Pancreas (tissue), 10 donors: ENCODE measurements at regions not wholly inside any gene's neighbourhood (a gene's known extent, or its start where the extent isn't known, plus 50 kb on each side); places are given as distances from the start of the nearest gene placed in this dataset.

Source experiments
- ATAC-seq, 4 donors: fragments of 200-7000 bp; cut with Tn5 transposase; one replicate each; pipeline versions ENCODE4 v1.8.0 to v1.9.1; 2020; ENCODE audit warnings: mild to moderate bottlenecking in 4 of 4, moderate library complexity in 4 of 4
- DNase-seq, 6 donors: peaks; one replicate each; pipeline ENCODE4 v3.0.0-alpha.2; 2020
- FAIRE-seq: peaks from 2 replicates; lab custom pipeline; 2012; peaks lifted over from hg19 to GRCh38; lab: Jason Lieb, UNC
- H3K27ac ChIP-seq, 4 donors: fragments of 200-600 bp; sonication (generic); 1 replicate in 3 of 4; 2 replicates in 1 of 4; pipeline versions ENCODE4 v1.5.0 to v1.8.0; 2020
- H3K27me3 ChIP-seq, 4 donors: fragments of 200-600 bp; one replicate each; pipeline ENCODE4 v1.8.0; 2021
- H3K36me3 ChIP-seq, 3 donors: fragments of 200-600 bp; sonication (generic) in 1 of 3; one replicate each; pipeline versions ENCODE4 v1.5.0 to v1.8.0; 2020 to 2021
- H3K4me1 ChIP-seq, 3 donors: fragments of 200-600 bp; one replicate each; pipeline ENCODE4 v1.8.0; 2021
- H3K4me3 ChIP-seq, 4 donors: fragments of 200-600 bp; sonication (generic) in 2 of 4; one replicate each; pipeline versions ENCODE4 v1.5.0 to v1.8.0; 2020 to 2021
- H3K9me3 ChIP-seq, 4 donors: fragments of 200-600 bp; one replicate each; pipeline ENCODE4 v1.8.0; 2021
- WGBS, 2 donors: extraction: QIAGEN DNeasy Blood & Tissue Kit; methylation state at CpG; one replicate each; pipeline ENCODE4 v1.1.7; 2013; 5-methylcytosine and 5-hydroxymethylcytosine counted together
- intact Hi-C, 3 donors: fragments of 100-400 bp; cut with DNase I; formaldehyde crosslinking; loops; one replicate each; pipeline versions ENCODE4 v1.11.1 to v1.14.2; 2022
- TF ChIP-seq, protein P1 (sequence below), 4 donors: fragments of 200-600 bp; sonication (generic) in 3 of 4; IDR thresholded peaks; one replicate each; pipeline versions ENCODE4 v1.5.0 to v1.8.0; 2021; ENCODE audit warnings: antibody characterized with exemption in 4 of 4
- donor health status: healthy with polysubstance abuse.
- donor health status: DM: no; HTN: no; CAD: no; lungs with moderate emphysema.
- donor health status: DM: no; HTN: no; CAD: no.
- donor health status: control.
- donor health status: control.
- donor health status: Bipolar disorder and iron deficiency.
- donor health status: DM: yes; HTN: yes; CAD: no.
- donor health status: DM: no; HTN: no; CAD: no.
- donor health status: DM: no; HTN: no; CAD: no.
- donor health status: DM: yes; HTN: yes; CAD: no.

DNA sequence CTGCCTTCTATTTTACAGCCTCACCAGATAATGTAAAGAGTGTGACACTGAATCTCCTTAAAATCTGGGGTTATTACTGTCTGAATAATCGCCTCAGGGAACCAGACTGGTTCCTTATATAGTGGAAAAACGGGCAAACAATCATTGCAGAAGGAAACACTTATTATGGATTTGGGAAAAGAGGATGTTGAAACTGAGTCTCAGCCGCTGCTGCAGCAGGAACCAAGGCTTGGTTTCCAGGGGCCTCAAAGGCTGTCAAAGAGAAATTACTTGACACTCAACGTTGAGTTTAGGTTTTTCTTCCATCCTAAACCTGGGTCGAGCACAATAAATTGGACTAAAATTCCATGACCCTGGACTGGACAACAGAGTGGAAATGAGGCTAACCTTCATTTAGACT lies 103.8 kb upstream of the AHR start:
- WGBS, 2 donors: 62 to 69% methylated on average over 5 of the region's 5 CpGs
- intact Hi-C loops: no loop called here
- DNase-seq (no peak), ATAC-seq (no peak), FAIRE-seq (no peak)
- Histone ChIP-seq H3K4me3 (no peak overlapping the region), H3K27ac (no peak overlapping the region), H3K4me1 (no peaks in the 10 kb centered on the region), H3K27me3 (no peaks in the 10 kb centered on the region), H3K36me3 (no peaks in the 10 kb centered on the region), H3K9me3 (no peaks in the 10 kb centered on the region)
- TF ChIP-seq, protein P1, sequence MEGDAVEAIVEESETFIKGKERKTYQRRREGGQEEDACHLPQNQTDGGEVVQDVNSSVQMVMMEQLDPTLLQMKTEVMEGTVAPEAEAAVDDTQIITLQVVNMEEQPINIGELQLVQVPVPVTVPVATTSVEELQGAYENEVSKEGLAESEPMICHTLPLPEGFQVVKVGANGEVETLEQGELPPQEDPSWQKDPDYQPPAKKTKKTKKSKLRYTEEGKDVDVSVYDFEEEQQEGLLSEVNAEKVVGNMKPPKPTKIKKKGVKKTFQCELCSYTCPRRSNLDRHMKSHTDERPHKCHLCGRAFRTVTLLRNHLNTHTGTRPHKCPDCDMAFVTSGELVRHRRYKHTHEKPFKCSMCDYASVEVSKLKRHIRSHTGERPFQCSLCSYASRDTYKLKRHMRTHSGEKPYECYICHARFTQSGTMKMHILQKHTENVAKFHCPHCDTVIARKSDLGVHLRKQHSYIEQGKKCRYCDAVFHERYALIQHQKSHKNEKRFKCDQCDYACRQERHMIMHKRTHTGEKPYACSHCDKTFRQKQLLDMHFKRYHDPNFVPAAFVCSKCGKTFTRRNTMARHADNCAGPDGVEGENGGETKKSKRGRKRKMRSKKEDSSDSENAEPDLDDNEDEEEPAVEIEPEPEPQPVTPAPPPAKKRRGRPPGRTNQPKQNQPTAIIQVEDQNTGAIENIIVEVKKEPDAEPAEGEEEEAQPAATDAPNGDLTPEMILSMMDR (IDR thresholded peaks at IDR 0.05): no peak

DNA sequence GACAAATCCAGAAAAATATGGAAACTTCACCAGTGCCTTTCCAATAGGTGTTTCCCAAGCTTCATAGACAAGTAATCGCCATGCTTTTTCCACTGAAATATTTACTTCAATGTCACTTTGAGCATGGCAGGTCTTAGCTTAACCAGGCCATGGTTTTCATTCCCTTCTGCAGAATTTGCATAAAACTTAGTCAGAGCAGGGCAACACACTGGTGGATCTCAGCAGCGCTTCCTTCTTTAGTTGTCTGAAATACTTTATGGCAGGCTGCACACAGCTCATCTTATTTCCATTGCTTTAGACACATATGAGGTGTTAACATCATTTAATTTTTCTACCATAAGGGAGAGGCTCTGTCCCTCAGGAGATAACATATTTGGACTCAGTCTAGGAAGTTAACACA lies 102.9 kb upstream of the AHR start:
- no peaks in the 10 kb centered on the region for H3K27me3 ChIP-seq
- DNase-seq (no peak), FAIRE-seq (no peak), ATAC-seq (no peak)
- no peaks in the 10 kb centered on the region for H3K4me1 ChIP-seq
- TF ChIP-seq, protein P1 (IDR thresholded peaks at IDR 0.05): no peak
- WGBS, 2 donors: 82 to 86% methylated on average over 2 of the region's 2 CpGs
- H3K36me3 ChIP-seq: no peaks in the 10 kb centered on the region
- intact Hi-C loops: no loop called here
- no peak overlapping the region for H3K4me3 ChIP-seq
- no peaks in the 10 kb centered on the region for H3K9me3 ChIP-seq
- H3K27ac ChIP-seq: no peak overlapping the region

DNA sequence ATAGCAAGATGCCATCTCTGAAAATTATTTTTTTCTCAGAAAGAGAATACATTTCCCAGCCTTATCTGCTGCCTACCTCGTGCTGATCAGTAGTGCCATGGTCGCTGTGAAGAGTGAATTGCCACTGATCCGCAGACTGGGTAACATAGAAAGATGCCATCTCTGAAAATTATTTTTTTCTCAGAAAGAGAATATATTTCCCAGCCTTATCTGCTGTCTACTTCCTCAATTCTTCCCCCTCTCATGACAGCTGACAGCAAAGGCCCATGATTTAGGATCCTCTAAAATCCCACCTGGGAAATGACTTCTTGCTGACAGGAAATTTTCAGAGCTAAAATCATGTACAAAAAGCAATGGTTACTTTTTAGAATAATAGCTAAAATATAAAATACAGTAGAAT lies 92.5 kb upstream of the AHR start:
- intact Hi-C loops: no loop called here
- Histone ChIP-seq H3K4me1 (no peaks in the 10 kb centered on the region), H3K9me3 (no peaks in the 10 kb centered on the region), H3K4me3 (no peak overlapping the region), H3K27me3 (no peaks in the 10 kb centered on the region), H3K27ac (no peak overlapping the region), H3K36me3 (no peaks in the 10 kb centered on the region)
- ATAC-seq (no peak), FAIRE-seq (no peak), DNase-seq (no peak)
- WGBS, 2 donors: 90 to 92% methylated on average over 3 of the region's 3 CpGs
- TF ChIP-seq, protein P1 (IDR thresholded peaks at IDR 0.05): no peak

DNA sequence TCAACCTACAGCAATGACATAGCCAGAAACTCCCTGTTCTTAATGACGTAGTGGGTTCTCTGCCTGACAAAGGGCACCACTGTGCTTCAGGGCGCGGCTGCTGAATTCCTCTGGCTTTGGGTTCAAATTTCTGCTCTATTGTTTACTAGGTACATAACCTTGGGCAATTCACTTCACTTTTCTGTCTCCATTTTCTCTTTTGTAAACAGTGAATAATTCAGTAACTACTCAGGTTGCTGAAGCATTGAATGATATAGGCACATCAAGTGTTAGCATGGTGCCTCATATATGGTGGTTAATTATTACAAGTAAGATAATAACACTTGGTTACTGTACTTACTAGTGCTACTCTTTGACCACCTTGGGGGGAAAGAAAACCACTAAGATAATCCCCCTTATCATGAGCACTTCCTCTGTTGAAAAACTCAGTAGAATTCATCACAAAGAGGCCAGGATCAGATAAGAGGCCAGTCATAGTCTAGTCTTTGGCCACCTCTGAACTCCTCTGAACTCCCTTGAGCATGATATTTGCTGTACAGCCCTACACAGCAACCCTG lies 92.0 kb upstream of the AHR start:
- Histone ChIP-seq H3K4me3 (no peak overlapping the region), H3K27me3 (no peaks in the 10 kb centered on the region), H3K4me1 (no peaks in the 10 kb centered on the region), H3K9me3 (no peaks in the 10 kb centered on the region), H3K36me3 (no peaks in the 10 kb centered on the region), H3K27ac (no peak overlapping the region)
- DNase-seq (no peak), FAIRE-seq (no peak), ATAC-seq (peak in 2 of 4 donors; percentile 15 to 23)
- intact Hi-C loops: no loop called here
- TF ChIP-seq, protein P1 (IDR thresholded peaks at IDR 0.05): no peak
- WGBS, 2 donors: 83 to 84% methylated on average over 3 of the region's 3 CpGs

DNA sequence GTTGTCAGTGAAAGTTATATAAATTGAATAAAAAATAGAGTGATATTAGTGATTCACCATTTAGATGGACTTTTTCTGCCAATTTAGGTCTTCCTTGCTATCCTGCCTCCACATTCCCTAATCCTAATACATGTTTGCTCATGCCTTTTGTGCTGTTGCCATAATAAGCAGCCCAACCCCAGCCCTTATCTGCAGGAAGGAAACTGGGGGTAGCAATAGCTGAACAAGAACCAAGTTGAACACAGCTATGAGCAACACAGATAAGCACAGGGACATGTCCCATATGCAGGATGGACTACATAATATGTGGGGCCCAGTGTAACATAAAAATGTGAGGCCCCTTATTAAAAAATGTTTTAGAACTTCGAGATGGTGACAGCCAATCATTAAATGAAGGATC lies 91.2 kb upstream of the AHR start:
- no peak for FAIRE-seq
- Histone ChIP-seq H3K27me3 (no peaks in the 10 kb centered on the region), H3K36me3 (no peaks in the 10 kb centered on the region), H3K27ac (no peak overlapping the region), H3K9me3 (no peaks in the 10 kb centered on the region), H3K4me3 (no peak overlapping the region), H3K4me1 (no peaks in the 10 kb centered on the region)
- DNase-seq: no peak
- intact Hi-C loops: no loop called here
- TF ChIP-seq, protein P1 (IDR thresholded peaks at IDR 0.05): no peak
- 79 to 91% methylated on average over 1 of the region's 1 CpG for WGBS, 2 donors
- no peak for ATAC-seq
